ENCODE measurements at regions not wholly inside any gene's neighbourhood (a gene's known extent, or its start where the extent isn't known, plus 50 kb on each side); places are given as distances from the start of the nearest gene placed in this dataset.

DNA sequence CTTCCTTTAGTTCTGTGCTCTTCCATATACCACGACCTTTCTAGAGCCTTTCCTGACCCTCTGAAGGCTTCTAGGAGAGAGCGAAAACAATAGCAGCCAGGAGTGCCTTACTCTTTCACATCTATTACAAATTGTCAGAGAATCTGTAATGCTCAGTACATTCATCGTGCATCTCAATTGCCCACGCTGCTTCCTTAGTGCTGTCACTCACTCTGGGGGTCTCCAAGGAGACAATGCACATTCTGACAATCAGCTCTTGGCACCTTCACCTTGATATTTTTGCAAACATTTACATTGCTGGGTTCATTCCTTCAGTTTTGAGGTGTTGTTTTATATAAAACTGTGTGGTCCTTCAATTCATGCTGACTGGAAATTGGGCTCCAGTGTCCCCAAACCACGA lies 110.1 kb upstream of the GPR101 start:
- TF ChIP-seq CTCF (IDR thresholded peaks at IDR 0.05) (no peak), EZH2 (IDR thresholded peaks at IDR 0.05) (no peak), EZH2phosphoT487 (IDR thresholded peaks at IDR 0.05) (no peak)
